Erythroblast (primary cell): ENCODE measurements at regions not wholly inside any gene's neighbourhood (a gene's known extent, or its start where the extent isn't known, plus 50 kb on each side); places are given as distances from the start of the nearest gene placed in this dataset.

Experiments
- GATA1 ChIP-seq: IDR thresholded peaks from 2 replicates; pipeline ENCODE4 v1.6.1; 2011; ENCODE audit warnings: low read depth, mild to moderate bottlenecking, control low read depth, low read length, moderate library complexity
- POLR2A ChIP-seq: IDR thresholded peaks from 2 replicates; pipeline ENCODE4 v1.6.1; 2011; ENCODE audit warnings: mild to moderate bottlenecking, low read length

GRCh38 chr1:229171934-229172333, 99.0 kb upstream of the RAB4A start:
- TF ChIP-seq POLR2A (no peak), GATA1 (no peak)
